Uterus (tissue), 2 donors: ENCODE measurements at regions not wholly inside any gene's neighbourhood (a gene's known extent, or its start where the extent isn't known, plus 50 kb on each side); places are given as distances from the start of the nearest gene placed in this dataset.

Source experiments
- POLR2A ChIP-seq, 2 donors: fragments of 450-650 bp; IDR thresholded peaks; one replicate each; pipeline ENCODE4 v1.6.1; 2016; ENCODE audit warnings: antibody characterized with exemption in 2 of 2, mild to moderate bottlenecking in 1 of 2, moderate library complexity in 1 of 2
- TF ChIP-seq, protein P1 (sequence below), 4 experiments: fragments of 200-600 bp in 2 of 4; fragments of 450-650 bp in 2 of 4; sonication (generic) in 2 of 4; IDR thresholded peaks; one replicate each; pipeline ENCODE4 v1.5.1; 2016 to 2019; ENCODE audit warnings: antibody characterized with exemption in 4 of 4, mild to moderate bottlenecking in 2 of 4, moderate library complexity in 1 of 4

DNA sequence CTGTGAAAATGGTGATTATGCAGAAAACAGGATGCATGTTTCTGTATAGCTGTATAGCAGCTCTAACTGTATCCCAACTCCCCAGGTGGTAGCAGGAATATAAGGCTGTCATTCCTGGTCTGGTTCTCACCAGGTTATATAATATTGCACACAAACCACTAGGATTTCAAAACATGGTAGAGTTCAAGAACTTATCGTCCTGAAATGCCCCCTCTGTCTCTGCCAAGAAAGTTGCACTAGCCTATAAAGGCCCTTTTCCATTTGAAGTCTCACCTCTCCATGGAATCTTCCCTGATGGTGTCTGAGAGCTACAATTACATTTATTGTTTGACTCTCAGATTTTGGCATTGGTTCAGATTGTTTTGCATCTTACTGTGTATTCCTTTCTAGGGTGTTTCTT lies 184.9 kb upstream of the FAM78B start:
- TF ChIP-seq, protein P1, sequence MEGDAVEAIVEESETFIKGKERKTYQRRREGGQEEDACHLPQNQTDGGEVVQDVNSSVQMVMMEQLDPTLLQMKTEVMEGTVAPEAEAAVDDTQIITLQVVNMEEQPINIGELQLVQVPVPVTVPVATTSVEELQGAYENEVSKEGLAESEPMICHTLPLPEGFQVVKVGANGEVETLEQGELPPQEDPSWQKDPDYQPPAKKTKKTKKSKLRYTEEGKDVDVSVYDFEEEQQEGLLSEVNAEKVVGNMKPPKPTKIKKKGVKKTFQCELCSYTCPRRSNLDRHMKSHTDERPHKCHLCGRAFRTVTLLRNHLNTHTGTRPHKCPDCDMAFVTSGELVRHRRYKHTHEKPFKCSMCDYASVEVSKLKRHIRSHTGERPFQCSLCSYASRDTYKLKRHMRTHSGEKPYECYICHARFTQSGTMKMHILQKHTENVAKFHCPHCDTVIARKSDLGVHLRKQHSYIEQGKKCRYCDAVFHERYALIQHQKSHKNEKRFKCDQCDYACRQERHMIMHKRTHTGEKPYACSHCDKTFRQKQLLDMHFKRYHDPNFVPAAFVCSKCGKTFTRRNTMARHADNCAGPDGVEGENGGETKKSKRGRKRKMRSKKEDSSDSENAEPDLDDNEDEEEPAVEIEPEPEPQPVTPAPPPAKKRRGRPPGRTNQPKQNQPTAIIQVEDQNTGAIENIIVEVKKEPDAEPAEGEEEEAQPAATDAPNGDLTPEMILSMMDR (IDR thresholded peaks at IDR 0.05): no peak
- TF ChIP-seq POLR2A (IDR thresholded peaks at IDR 0.05): no peak
